CD4-positive, alpha-beta T cell (primary cell): ENCODE measurements at regions not wholly inside any gene's neighbourhood (a gene's known extent, or its start where the extent isn't known, plus 50 kb on each side); places are given as distances from the start of the nearest gene placed in this dataset.

ENCODE experiments used
- ATAC-seq: fragments of 200-7000 bp; cut with Tn5 transposase; one replicate; pipeline ENCODE4 v1.10.0; 2022; ENCODE audit warnings: mild to moderate bottlenecking; ENCODE audit not compliant: poor library complexity
- CTCF ChIA-PET: fragments of 350-600 bp; sonication (Branson Sonifier 250); formaldehyde crosslinking; loops from one replicate; lab custom pipeline; 2021; ENCODE audit warnings: antibody characterized with exemption, inconsistent platforms; lab: Charles Lee
- POLR2A ChIA-PET: fragments of 350-600 bp; sonication (Branson Sonifier 250); formaldehyde crosslinking; loops from one replicate; lab custom pipeline; 2021; ENCODE audit warnings: antibody characterized with exemption, inconsistent platforms; lab: Charles Lee
- DNase-seq, 14 experiments: peaks; one replicate each; pipeline ENCODE4 v3.0.0-alpha.2; 2013 to 2020; ENCODE audit warnings: mixed read lengths in 2 of 14
- H3K27ac ChIP-seq, 2 donors: one replicate each; pipeline versions ENCODE4 v1.5.1 to v1.7.0; 2013; ENCODE audit warnings: low read length in 2 of 2, low read depth in 1 of 2, mild to moderate bottlenecking in 1 of 2
- H3K27me3 ChIP-seq, 2 experiments: 1 replicate in 1 of 2; 2 replicates in 1 of 2; pipeline versions ENCODE4 v1.6.1 to v1.7.0; 2013; ENCODE audit warnings: low read length in 2 of 2, control low read depth in 1 of 2, mild to moderate bottlenecking in 1 of 2, moderate library complexity in 1 of 2; ENCODE audit not compliant: insufficient read depth in 2 of 2, control insufficient read depth in 1 of 2
- H3K36me3 ChIP-seq: one replicate; pipeline ENCODE4 v1.6.1; 2013; ENCODE audit warnings: low read length, control low read depth; ENCODE audit not compliant: insufficient read depth
- H3K4me1 ChIP-seq: one replicate; pipeline ENCODE4 v1.6.1; 2013; ENCODE audit warnings: low read length, control low read depth; ENCODE audit not compliant: insufficient read depth
- H3K4me3 ChIP-seq: one replicate; pipeline ENCODE4 v1.5.1; 2013; ENCODE audit warnings: mild to moderate bottlenecking, low read length, moderate library complexity
- H3K9me3 ChIP-seq, 2 experiments: 1 replicate in 1 of 2; 2 replicates in 1 of 2; pipeline versions ENCODE4 v1.6.1 to v1.7.0; 2013; ENCODE audit warnings: low read length in 2 of 2, mild to moderate bottlenecking in 2 of 2, control low read depth in 1 of 2, moderate library complexity in 1 of 2; ENCODE audit not compliant: control insufficient read depth in 1 of 2, insufficient read depth in 1 of 2
- H3K27ac Mint-ChIP-seq: one replicate; pipeline ENCODE4 v1.8.0; 2020; ENCODE audit warnings: mixed read lengths
- H3K27me3 Mint-ChIP-seq: one replicate; pipeline ENCODE4 v1.8.0; 2021; ENCODE audit warnings: mixed read lengths
- H3K36me3 Mint-ChIP-seq: one replicate; pipeline ENCODE4 v1.8.0; 2021; ENCODE audit warnings: low read depth, mixed read lengths
- H3K4me1 Mint-ChIP-seq: one replicate; pipeline ENCODE4 v1.8.0; 2021; ENCODE audit warnings: low read depth, mixed read lengths
- H3K4me3 Mint-ChIP-seq: one replicate; pipeline ENCODE4 v1.8.0; 2020; ENCODE audit warnings: mild to moderate bottlenecking, mixed read lengths
- H3K9me3 Mint-ChIP-seq: one replicate; pipeline ENCODE4 v1.8.0; 2020; ENCODE audit warnings: mixed read lengths
- intact Hi-C, 2 experiments: fragments of 100-400 bp; cut with DNase I in 1 of 2; cut with micrococcal nuclease in 1 of 2; formaldehyde crosslinking; loops; one replicate each; pipeline versions ENCODE4 v1.15.1 to v1.9.0; 2023 to 2025; cut with DNase I, micrococcal nuclease
- TF ChIP-seq, protein P1 (sequence below): fragments of 200-600 bp; IDR thresholded peaks from one replicate; pipeline ENCODE4 v1.8.0; 2022; ENCODE audit warnings: antibody characterized with exemption, mild to moderate bottlenecking

GRCh38 chr18:25621144-25621543 lies 269.2 kb upstream of the ZNF521 start:
- ATAC-seq = no peak
- H3K27ac Mint-ChIP-seq = no peak overlapping the region
- H3K4me1 Mint-ChIP-seq = no peaks in the 10 kb centered on the region
- POLR2A ChIA-PET = no interaction called here
- no peak overlapping the region for H3K4me3 ChIP-seq
- DNase-seq = no peak
- no peaks in the 10 kb centered on the region for H3K27me3 Mint-ChIP-seq
- H3K36me3 ChIP-seq = no peaks in the 10 kb centered on the region
- CTCF ChIA-PET = no interaction called here
- no peaks in the 10 kb centered on the region for H3K36me3 Mint-ChIP-seq
- H3K27ac ChIP-seq = no peak overlapping the region
- TF ChIP-seq, protein P1, sequence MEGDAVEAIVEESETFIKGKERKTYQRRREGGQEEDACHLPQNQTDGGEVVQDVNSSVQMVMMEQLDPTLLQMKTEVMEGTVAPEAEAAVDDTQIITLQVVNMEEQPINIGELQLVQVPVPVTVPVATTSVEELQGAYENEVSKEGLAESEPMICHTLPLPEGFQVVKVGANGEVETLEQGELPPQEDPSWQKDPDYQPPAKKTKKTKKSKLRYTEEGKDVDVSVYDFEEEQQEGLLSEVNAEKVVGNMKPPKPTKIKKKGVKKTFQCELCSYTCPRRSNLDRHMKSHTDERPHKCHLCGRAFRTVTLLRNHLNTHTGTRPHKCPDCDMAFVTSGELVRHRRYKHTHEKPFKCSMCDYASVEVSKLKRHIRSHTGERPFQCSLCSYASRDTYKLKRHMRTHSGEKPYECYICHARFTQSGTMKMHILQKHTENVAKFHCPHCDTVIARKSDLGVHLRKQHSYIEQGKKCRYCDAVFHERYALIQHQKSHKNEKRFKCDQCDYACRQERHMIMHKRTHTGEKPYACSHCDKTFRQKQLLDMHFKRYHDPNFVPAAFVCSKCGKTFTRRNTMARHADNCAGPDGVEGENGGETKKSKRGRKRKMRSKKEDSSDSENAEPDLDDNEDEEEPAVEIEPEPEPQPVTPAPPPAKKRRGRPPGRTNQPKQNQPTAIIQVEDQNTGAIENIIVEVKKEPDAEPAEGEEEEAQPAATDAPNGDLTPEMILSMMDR = no peak
- peaks cover 10% of the 10 kb centered on the region for H3K9me3 Mint-ChIP-seq
- H3K4me1 ChIP-seq = no peaks in the 10 kb centered on the region
- no peaks in the 10 kb centered on the region for H3K27me3 ChIP-seq
- peaks cover 0 to under 1% of the 10 kb centered on the region in 2 experiments for H3K9me3 ChIP-seq
- intact Hi-C loops = no loop called here
- H3K4me3 Mint-ChIP-seq = no peak overlapping the region

DNA sequence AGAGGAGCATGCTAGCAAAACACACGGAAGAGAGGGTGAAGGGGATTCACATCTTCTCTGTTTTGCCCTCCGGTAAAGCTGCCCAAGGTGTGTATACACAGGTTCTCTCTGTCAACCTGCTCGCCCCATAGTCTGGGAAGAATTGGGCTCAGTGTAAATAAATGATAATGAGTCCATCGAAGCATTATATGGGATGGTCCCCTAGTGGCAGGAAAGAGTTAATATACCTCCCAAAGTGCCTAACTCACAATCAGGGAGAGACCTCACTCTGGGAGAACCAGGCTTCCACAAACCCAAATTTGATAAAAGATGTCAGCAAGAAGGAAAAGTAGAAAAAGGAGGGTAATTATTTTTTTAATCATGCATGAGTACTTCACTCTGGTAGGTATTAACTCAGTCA lies 262.2 kb upstream of the ZNF521 start:
- intact Hi-C loops = no loop called here
- ChIA-PET POLR2A (no interaction called here), CTCF (no interaction called here)
- Mint-ChIP-seq H3K4me3 (no peak overlapping the region), H3K27ac (no peak overlapping the region), H3K27me3 (no peaks in the 10 kb centered on the region), H3K4me1 (no peaks in the 10 kb centered on the region), H3K9me3 (no peaks in the 10 kb centered on the region), H3K36me3 (no peaks in the 10 kb centered on the region)
- H3K36me3 ChIP-seq = no peaks in the 10 kb centered on the region
- no peaks in the 10 kb centered on the region for H3K9me3 ChIP-seq
- H3K27me3 ChIP-seq = no peaks in the 10 kb centered on the region
- TF ChIP-seq, protein P1 = no peak
- H3K4me1 ChIP-seq = no peaks in the 10 kb centered on the region
- no peak for ATAC-seq
- no peak for DNase-seq
- no peak overlapping the region for H3K4me3 ChIP-seq
- no peak overlapping the region for H3K27ac ChIP-seq

GRCh38 chr18:25612466-25612865 lies 260.5 kb upstream of the ZNF521 start:
- Mint-ChIP-seq H3K9me3 (no peaks in the 10 kb centered on the region), H3K27ac (no peak overlapping the region), H3K27me3 (no peaks in the 10 kb centered on the region), H3K4me1 (no peaks in the 10 kb centered on the region), H3K4me3 (no peak overlapping the region), H3K36me3 (no peaks in the 10 kb centered on the region)
- no peak for DNase-seq
- Histone ChIP-seq H3K27me3 (no peaks in the 10 kb centered on the region), H3K4me1 (no peaks in the 10 kb centered on the region), H3K9me3 (no peaks in the 10 kb centered on the region), H3K36me3 (no peaks in the 10 kb centered on the region), H3K27ac (no peak overlapping the region), H3K4me3 (no peak overlapping the region)
- ATAC-seq = no peak
- ChIA-PET CTCF (no interaction called here), POLR2A (no interaction called here)
- intact Hi-C loops = no loop called here
- TF ChIP-seq, protein P1 = no peak
